Stomach (tissue), 4 donors: ENCODE measurements at regions not wholly inside any gene's neighbourhood (a gene's known extent, or its start where the extent isn't known, plus 50 kb on each side); places are given as distances from the start of the nearest gene placed in this dataset.

Source experiments
- EP300 ChIP-seq: sonication (generic); formaldehyde crosslinking; IDR thresholded peaks from one replicate; pipeline ENCODE4 v1.6.1; 2017; ENCODE audit warnings: antibody characterized with exemption
- TF ChIP-seq, protein P1 (sequence below), 7 experiments: fragments of 450-650 bp in 4 of 7; fragments of 200-600 bp in 3 of 7; sonication (generic) in 3 of 7; IDR thresholded peaks; one replicate each; pipeline ENCODE4 v1.5.1; 2016 to 2019; ENCODE audit warnings: antibody characterized with exemption in 7 of 7, control low read depth in 2 of 7, mild to moderate bottlenecking in 1 of 7

DNA sequence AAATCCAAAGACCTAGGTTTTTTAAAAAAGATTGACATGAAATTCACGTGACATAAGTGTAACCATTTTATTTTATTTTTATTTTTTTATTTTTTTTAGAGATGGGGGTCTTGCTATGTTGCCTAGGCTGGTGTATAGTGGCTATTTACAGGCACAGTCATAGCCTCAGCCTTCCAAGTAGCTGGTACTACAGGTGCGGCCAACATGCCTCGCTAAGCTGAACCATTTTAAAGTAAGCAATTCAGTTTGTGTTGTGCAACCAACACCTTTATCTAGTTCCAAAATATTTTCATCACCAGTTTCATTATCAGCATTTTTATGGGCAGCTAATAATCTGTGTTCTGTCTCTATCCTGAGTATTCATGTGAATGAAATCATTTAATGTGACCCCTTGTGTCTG is 107.5 kb upstream of the ENPEP start:
- no peak for TF ChIP-seq EP300
- TF ChIP-seq, protein P1, sequence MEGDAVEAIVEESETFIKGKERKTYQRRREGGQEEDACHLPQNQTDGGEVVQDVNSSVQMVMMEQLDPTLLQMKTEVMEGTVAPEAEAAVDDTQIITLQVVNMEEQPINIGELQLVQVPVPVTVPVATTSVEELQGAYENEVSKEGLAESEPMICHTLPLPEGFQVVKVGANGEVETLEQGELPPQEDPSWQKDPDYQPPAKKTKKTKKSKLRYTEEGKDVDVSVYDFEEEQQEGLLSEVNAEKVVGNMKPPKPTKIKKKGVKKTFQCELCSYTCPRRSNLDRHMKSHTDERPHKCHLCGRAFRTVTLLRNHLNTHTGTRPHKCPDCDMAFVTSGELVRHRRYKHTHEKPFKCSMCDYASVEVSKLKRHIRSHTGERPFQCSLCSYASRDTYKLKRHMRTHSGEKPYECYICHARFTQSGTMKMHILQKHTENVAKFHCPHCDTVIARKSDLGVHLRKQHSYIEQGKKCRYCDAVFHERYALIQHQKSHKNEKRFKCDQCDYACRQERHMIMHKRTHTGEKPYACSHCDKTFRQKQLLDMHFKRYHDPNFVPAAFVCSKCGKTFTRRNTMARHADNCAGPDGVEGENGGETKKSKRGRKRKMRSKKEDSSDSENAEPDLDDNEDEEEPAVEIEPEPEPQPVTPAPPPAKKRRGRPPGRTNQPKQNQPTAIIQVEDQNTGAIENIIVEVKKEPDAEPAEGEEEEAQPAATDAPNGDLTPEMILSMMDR (IDR thresholded peaks at IDR 0.05), result no peak
